Suppressor macrophage treated with lipopolysaccharide for 4 hours (primary cell): ENCODE measurements at regions not wholly inside any gene's neighbourhood (a gene's known extent, or its start where the extent isn't known, plus 50 kb on each side); places are given as distances from the start of the nearest gene placed in this dataset.
"Not testable (repeated sequence)": the region's sequence is repeated elsewhere in the genome, so short reads cannot be mapped to it uniquely, and the experiment has no call there.

Source experiments
- DNase-seq: peaks from one replicate; pipeline ENCODE4 v3.0.0-alpha.2; 2020

- DNase-seq = no peak
Observed at GRCh38 chr2:11077411-11077810, 77.9 kb upstream of the SLC66A3 start.

- no peak for DNase-seq
Observed at GRCh38 chr2:11079136-11079824, 76.0 kb upstream of the SLC66A3 start.

- DNase-seq = no peak
Observed at GRCh38 chr2:11080253-11081115, 74.8 kb upstream of the SLC66A3 start.

GRCh38 chr2:11082880-11083279 lies 72.4 kb upstream of the SLC66A3 start:
- no peak for DNase-seq

GRCh38 chr2:11088821-11089220 lies 66.4 kb upstream of the SLC66A3 start:
- DNase-seq = not testable (repeated sequence)

- no peak for DNase-seq
Observed at GRCh38 chr2:11090187-11090586, 65.1 kb upstream of the SLC66A3 start.

- DNase-seq = no peak
Observed at GRCh38 chr2:11092701-11093335, 62.4 kb upstream of the SLC66A3 start.

GRCh38 chr2:11093467-11093866 lies 61.8 kb upstream of the SLC66A3 start:
- no peak for DNase-seq

GRCh38 chr2:11094021-11094810 lies 61.1 kb upstream of the SLC66A3 start:
- no peak for DNase-seq

GRCh38 chr2:11096591-11096990 lies 58.7 kb upstream of the SLC66A3 start:
- DNase-seq = no peak

GRCh38 chr2:11097038-11097720 lies 58.1 kb upstream of the SLC66A3 start:
- DNase-seq = no peak

GRCh38 chr2:11097854-11098387 lies 57.3 kb upstream of the SLC66A3 start:
- no peak for DNase-seq

GRCh38 chr2:11099122-11100065 lies 55.9 kb upstream of the SLC66A3 start:
- no peak for DNase-seq

- DNase-seq = no peak
Observed at GRCh38 chr2:11100130-11100529, 55.1 kb upstream of the SLC66A3 start.

GRCh38 chr2:11100976-11101375 lies 54.3 kb upstream of the SLC66A3 start:
- no peak for DNase-seq

- no peak for DNase-seq
Observed at GRCh38 chr2:11101430-11101829, 53.8 kb upstream of the SLC66A3 start.

GRCh38 chr2:11102466-11102865 lies 52.8 kb upstream of the SLC66A3 start:
- no peak for DNase-seq

- no peak for DNase-seq
Observed at GRCh38 chr2:11102956-11103860, 52.1 kb upstream of the SLC66A3 start.

GRCh38 chr2:11103984-11104793 lies 51.1 kb upstream of the SLC66A3 start:
- DNase-seq = no peak
